ENCODE measurements at regions not wholly inside any gene's neighbourhood (a gene's known extent, or its start where the extent isn't known, plus 50 kb on each side); places are given as distances from the start of the nearest gene placed in this dataset.

DNA sequence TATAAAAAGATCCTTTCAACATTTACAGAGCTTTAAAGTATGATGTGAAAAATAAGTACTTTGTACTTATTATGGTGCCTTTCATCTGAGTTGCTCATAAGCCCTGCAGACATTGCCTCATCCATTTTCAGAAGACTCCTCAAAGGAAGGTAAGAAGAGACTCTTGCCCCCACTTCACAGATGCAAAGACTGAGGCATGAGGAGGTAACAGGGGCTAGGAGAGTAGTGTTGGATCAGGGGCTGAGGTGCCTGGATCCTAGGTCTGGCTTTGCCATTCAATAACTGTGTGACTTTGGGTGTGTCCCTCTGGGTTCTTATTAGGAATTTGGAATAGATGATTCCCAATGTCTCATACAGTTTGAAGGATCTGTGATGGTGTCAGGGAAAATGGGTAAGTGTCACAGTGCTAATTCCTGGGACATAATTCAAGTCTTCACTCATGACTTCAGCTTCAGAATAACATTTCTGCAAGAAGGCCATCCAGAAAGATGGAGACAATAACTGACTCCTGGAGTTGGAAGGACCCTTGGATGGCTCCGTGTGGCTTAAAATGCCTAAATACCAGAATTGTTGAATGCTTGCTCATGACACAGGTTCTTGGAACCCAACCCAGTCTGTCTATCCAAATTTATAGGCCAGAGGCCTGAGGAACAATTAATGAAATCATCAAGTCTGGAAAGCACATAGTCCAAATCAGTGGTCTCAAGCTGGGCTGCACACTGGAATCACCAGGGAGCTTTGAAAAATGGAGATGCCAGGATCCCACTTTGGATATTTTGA, 93.1 kb upstream of the RUNX1 start:
- DNase-seq: no peak

DNA sequence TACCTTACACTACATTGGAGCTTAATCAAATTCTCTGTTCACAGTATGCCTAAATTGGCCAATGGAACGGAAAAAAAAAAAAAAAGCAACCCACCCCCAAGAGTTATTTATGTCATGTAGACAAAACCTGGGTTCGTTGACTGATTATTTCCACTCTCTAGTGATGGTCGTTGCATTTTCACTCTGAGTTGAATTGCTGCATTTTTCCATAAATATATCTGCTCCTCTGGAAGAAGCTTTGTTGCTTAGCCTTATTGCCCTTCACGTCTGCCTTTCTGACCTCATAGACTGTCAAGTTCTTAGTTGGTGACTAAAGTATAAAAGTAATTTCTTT, 90.2 kb upstream of the RUNX1 start:
- DNase-seq: no peak

DNA sequence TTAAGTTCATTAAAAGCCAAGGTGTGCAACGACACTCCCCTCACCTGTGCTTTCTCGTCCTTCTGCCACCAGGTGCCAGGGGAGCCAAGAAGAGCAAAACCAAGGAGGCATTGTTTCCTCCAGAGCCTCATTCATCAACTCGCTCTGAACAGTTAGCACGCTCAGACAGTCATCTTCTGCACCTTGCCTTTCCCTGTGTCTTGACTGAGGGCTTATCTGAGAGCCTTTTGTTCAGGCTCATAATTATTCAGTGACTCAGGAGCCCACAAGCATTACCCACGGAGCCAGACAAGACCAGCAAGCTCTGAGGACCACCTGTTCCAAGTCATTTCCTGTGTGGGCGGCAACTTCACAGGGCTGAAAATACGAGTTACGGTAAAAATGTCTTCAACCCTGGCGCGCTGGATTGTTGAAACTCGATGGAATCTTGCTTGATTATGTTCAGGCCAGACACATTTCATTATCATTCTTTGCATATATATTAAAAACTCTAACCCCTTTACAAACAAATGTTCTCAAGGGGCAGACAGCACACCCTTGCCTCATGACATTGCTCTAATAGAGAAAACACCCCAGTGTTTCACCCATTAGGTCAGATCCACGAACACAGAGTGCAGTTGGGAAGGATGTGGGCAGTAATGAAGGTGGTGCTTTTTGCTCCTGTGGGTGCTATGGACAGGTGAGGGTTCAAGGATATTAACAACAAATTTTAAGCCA, 89.7 kb upstream of the RUNX1 start:
- DNase-seq: peak; percentile 73 to 79

DNA sequence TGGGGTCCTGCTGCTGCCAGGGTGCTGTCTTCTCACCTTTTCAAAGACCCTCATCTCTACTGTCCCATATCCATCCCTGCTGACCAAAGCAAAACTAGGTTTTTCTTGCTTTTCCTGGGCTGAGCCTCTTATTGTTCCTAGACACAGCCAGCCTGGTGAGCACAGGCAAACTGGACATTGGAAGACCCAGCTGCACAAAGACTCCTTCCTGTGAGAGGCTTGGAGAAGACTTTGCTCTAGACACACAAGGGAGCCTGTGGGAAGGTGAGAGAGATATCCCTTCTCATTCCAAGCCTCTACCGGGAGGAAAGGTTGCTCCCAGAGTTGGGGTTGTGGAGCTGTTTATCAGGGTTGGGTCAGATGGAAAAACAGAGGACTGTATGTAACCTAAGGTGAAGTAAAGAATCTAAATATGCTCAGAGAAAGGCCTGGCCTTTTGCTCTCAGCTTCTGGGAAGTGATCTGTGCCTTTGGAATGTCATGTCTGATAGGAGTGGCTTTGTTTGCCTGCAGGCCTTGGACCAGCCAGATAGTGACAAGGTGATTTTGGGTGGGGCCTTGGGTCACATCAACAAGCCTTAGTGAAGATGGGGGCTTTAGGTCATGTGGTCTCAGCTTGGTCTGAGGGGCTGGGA, 87.6 kb upstream of the RUNX1 start:
- no peak for DNase-seq

DNA sequence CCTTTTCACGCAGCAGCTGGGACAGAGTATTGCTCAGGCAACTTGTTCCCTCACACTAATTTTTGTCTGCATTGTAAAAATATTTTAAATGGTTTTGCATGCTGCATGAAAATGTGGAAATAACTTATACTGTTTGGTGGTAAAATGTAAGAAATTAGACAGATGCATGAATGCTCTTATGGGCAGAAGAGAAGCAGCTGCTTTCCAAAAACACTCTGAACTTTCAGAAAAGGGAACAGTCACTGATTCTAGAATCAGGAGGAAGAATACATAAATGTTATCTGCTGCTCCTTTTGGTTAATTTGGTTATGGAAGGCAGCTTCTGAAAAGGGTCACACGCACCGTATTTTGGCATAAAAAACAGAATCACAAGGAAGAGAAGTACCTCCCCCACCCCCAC, 87.0 kb upstream of the RUNX1 start:
- DNase-seq: no peak

DNA sequence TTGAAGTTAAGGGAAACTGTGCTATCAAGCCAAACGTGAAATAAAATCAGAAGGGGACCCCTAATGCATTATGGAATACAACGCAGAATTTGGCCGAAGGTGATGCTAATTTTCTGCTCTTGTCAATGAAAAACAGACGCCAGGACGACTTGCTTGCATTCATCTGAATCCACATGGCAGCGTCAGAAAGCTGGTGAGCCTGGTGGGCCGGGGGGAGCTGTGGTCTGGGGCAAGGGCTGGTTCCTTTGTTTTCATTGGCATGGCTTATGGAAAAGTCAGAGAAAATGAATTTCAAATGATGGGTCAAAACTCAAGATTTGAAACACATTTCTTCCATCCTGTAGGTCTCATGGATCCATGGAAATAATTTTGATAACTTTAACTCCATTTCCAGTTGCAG, 86.4 kb upstream of the RUNX1 start:
- no peak for DNase-seq

DNA sequence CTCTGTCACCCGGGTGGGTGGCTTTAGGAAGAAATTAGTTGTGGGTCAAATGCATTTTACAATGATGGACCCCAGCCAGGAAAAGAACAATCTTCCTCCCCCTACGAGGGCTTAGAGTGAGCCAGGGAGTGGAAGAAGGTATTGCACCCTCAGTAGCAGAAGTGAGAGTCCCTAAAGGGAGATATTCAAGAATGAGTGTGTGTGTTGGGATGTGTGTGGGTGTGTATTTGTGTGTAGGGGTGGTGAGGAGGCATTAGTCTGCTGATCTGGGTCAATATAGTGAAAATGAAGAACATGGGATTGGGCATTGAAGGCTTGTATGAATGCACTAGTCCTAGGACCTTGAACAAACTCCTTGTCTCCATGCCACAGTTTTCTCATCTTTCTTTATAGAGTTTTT, 85.2 kb upstream of the RUNX1 start:
- DNase-seq: no peak

DNA sequence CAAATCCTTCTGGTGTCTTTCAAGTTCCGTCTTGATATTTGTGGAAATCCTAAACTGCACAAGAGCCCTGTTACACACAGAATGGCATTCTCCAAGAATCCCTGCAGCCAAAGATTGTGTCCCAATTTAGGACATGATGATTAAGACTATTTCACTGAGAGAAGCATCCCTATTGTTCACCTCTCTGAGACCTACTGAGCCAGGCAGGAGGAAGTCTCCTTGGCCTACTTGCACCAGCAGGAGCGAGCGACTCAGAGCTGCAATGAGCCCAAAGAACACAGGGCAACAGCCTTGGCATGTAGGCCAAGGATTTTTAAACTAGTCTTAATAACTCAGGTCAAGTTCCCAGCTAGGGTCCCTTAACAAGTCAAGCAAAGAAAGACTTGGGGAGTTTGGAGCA, 79.4 kb upstream of the RUNX1 start:
- DNase-seq: no peak

DNA sequence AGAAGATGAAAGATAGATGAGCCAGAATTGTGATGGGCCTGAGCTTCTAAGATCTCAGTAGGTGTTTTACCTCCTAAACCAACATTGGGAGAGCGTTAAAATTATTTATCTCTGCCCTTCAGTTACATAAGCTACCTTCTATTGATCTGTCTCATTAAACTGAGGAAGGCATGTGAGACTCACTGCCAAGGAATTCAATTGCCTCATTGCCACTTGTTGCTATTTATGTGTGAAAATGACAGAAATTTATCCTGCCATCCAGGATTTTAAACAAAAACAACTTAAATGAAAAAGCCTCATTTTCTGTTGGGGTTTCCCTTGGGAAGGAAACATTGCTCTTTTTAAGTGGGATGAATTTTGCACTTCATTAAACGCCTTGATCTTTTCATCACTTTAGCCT, 78.7 kb upstream of the RUNX1 start:
- DNase-seq: no peak

DNA sequence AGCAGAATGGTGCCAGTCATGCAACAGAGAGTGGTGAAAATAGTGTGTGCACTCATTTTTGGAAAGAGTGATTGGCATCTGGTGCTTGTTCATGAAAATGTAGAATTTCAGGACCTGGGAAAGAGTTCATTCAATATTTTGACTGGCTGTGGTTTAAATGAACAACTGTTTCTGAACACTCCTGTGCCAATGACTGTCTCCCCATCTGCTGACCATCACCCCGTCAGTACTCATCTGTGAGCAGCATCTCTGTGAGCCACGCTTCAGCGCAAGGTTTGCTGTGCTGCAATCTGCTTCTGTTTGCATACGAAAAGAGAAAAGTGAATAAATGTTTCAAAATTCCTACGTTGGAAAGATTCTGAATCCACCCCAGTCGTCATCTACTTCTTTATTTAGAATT, 77.9 kb upstream of the RUNX1 start:
- no peak for DNase-seq

DNA sequence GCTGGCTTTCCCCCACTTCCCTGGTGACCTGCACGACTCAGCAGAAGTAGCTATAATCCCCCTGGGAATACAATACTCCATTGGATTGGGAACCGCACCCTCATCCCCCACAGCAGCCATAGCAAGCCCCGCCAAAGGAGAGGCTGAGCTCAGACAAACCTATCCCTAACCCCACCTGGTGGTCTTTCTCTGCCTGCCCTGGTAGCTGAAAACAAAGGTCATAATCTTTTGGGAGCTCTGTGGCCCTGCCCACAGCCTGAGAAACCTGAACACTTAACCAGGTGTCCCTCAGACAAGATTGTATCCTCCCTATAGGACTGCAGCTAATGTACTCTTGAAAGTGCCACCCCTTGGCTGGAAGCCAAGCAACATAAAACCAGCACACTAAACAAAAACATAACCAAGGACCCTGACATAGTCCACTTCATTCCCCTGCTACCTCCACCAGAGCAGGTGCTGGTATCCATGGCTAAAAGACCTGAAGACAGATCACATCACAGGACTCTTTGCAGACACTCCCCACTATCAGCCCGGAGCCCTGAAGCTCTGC, 71.6 kb upstream of the RUNX1 start:
- no peak for DNase-seq

DNA sequence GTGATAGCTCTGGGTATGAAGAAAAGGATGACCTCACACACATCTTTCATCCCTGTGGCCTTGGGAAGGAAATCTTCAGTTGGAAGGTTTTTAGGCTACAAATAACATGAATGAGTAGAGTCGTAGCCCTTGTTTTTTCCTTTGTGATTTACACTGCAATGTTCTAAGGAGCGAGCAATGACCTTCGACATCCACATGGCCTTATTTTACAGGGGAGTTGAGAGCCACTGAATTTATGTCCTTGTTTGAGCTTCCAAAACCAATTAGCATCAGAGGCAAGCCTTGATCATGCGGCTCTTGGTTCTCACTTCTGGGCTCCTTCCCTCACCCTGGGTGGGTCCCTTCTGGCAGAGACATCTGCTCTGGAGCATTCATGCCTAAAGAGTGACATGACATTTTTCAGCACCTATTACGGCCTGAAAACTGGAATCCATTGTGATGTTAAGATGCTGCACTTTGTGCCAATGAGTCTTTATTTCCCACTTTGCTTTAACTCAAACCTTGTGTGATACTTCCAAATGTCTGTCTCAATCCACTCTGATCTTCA, 70.5 kb upstream of the RUNX1 start:
- DNase-seq: no peak

DNA sequence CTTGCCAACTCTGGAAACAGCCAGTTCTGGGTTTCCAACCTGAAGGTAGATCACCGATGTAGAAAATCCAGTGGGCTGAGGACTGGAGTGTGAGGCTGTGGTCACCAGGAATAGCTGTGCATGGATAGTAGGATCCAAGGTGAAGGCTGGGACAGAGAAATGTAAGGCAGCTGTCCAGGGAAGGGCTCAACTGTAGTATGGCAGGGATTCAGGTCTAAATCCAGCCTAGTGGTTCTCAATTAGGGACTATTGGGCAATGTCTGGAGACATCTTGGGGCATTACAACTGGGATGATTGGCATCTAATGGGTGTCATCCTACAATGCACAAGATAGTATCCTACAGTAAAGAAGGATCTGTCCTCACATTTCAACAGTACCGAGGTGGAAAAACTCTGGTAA, 67.7 kb upstream of the RUNX1 start:
- no peak for DNase-seq

DNA sequence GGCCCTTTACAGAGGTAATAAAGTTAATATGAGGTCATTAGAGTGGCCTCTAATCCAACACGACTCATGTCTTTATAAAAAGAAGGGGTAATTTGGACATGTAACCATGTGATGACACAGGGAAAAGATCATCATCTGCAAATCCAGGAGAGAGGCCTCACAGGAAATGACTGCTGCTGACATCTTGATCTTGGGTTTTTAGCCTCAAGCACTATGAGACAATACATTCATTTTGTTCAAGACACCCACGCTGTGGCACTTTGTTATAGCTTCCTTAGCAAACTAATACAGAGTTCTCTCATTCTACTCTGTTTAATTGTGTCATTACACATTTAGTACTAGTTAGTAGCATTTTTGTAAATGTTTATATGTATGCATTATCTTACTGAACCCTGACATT, 64.0 kb upstream of the RUNX1 start:
- DNase-seq: no peak

DNA sequence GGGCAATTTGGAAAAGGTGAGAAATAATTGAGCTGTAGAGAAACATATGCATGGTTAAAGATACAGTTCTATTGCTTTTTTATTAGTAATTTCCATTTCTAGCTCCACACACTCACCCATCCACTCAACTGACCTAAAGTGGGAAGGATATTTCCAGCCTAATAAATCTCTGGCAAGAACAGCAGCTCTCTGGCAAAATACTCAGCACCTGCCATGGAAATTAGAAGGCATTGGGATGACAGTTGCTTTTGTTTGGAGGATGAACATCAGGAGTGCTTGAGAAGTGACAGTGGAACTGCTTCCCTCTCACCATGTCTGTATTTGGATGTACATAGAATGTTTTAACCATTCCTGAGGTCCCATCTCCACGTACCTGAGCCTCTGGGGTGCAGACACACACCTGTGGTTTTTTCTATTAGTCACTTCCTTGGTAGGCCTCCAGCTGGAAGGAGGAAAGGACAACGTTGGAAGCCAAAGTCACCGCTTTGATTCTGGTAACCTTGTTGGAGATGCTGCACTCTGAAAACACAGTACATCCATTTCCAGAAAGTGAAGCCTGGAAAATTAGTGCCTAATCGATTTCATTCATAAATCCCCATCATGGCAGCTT, 62.3 kb upstream of the RUNX1 start:
- DNase-seq: no peak

DNA sequence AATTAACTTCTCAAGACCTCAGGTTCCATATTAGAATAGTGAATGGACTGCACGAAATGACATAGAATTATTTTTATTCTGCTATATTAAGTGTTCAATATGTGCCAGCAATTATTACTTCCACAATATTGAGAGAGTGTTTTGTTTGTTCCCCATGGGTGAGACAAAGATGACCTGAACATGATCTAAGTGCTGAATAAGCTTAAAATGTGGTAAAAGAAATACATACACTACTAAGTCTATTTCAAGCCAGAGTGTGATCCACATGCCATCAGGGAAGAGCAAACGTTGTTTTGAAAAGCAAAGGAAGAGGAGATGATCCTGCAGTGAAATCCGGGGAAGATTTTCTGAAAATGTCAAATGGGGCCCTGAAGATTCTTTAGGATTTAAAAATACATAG, 59.8 kb upstream of the RUNX1 start:
- no peak for DNase-seq

DNA sequence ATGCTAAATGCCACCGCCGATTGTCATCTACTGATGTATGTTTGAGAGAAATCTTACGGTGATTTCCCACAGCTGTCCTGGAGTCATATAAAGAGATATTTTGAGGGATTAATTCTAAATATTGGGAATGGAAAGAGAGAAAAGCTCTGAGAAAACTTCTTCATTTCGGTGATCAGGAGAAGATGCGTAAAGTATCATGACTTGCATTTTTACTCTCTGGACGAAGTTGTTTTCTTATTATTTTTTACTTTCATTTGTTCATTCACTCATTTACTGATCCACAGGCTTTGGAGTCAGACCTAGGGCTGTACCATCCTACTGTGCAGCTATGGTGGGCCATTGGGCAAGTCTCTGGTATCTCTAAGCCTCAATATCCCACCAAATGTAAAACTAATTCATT, 58.4 kb upstream of the RUNX1 start:
- no peak for DNase-seq

DNA sequence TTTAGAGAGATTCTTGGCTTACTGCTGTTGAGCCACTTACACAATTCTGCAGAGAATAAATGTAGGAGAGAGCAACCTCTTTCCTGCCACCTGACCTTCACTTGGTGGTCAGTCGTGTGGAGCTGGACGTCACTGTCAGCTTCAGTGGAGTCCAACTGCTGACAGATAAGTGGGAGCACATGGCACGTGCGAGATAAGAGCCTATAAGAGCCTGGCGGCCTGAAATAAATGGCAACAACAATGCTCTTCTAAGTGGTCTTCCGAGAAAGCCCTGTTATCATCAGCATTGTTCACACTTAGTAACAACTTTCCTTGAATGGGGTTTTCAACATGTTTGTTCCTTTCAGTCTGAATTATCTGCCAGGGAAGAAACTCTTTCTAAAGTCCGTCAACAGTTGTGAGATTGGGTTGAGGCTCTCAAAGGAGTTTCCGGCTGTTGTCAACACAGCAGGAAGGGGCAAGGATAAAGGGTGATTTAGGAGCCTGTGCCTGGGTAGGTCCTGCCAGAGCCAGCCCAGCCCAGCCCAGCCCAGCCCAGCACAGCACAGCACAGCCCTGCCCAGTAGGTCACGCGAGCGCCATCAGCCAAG, 57.2 kb upstream of the RUNX1 start:
- no peak for DNase-seq

DNA sequence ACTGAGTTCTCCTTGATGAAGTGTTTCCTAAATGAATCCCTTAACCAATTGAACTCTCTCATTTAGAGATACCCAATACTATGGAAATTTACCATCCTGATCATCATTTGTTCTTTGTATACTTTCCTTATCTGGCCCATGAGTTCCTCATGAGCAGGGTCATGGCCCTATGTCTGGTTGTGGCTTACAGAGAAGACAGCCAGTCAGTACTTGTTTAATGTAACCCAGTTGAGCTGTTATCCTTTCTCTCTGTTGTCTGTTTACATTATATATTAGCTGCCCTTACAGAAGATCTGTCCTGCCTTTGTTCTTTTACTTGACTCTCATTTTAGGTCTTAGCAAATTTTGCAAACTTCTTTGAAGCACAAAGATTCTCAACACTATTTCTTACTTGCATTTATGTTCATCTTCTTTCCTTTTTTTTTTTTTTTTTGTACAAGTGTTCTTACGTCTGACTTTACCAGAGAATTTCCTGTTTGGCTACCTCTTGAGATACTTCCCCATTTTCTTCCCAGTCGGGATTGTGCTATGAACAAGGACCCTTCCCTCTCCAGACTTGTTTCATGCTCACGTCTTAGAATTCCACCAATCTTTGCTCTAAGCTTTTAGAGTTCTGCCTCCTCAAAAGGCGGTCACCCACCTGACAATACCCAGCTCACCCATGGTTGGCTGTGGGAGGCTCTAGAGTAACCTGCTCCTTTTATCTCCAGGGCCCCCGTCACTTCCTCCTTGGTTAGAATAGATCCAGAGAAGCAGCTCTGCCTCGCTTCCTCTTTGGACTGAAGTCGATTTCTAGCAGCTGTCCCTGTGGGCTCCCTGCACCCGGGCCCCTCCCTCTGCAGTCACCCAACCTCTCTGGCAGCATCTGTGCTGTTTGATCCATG, 53.6 kb upstream of the RUNX1 start:
- peak; percentile 45 for DNase-seq

DNA sequence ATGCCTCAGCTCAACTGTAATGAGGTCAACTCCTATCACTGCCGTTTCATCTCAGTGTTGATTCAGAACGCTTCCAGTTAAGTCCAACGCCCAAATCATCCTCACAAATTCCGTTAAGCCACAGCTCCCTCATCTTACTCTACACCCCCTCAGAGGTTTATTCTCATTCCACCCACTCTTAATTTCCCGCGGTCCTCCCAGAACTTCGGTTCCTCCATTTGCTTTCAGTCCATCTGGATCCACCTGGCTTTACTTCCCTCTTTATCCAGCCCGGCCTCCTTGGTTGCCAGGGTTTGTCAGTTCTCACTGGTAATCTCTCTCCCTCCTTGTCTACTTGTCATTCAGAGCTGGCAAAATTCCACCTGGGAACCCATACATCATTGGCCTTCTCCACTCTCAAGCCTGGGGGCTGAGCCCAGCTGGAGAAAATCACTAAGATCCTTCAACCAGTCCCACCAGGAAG, 51.3 kb upstream of the RUNX1 start:
- peak in 1 of 2 experiments; percentile 38 for DNase-seq

DNA sequence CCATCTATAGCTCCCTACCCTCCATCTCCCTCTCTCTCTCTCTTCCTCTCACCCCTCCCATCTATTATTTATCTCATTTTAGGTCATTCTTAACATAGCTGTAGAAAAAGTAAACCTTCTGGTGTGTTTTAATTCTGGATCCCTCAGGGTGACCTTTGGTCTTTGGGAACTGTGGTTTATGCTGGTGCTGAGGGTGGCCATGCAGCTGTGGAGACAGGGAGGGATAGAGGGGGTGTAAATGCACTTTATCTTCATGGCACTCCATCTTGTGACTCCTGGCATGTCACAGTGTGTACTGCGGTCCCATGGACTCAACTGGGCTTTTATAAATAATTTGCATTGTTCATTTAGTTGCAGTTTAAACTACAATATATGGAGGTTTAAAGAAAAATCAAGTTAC, 50.2 kb upstream of the RUNX1 start:
- DNase-seq: no peak
